ENCODE measurements at regions not wholly inside any gene's neighbourhood (a gene's known extent, or its start where the extent isn't known, plus 50 kb on each side); places are given as distances from the start of the nearest gene placed in this dataset.

GRCh38 chrX:14235004-14235403 is 205.3 kb upstream of the GEMIN8 start:
- TF ChIP-seq CTCF (IDR thresholded peaks at IDR 0.05), result no peak

- TF ChIP-seq CTCF (IDR thresholded peaks at IDR 0.05), result no peak
Observed at GRCh38 chrX:14232688-14233087, 203.0 kb upstream of the GEMIN8 start.

GRCh38 chrX:14228611-14229010 is 198.9 kb upstream of the GEMIN8 start:
- TF ChIP-seq CTCF (IDR thresholded peaks at IDR 0.05), result no peak

GRCh38 chrX:14220386-14220944 is 190.8 kb upstream of the GEMIN8 start:
- no peak for TF ChIP-seq CTCF (IDR thresholded peaks at IDR 0.05)

- no peak for TF ChIP-seq CTCF (IDR thresholded peaks at IDR 0.05)
Observed at GRCh38 chrX:14209034-14209433, 179.3 kb upstream of the GEMIN8 start.

- TF ChIP-seq CTCF (IDR thresholded peaks at IDR 0.05), result no peak
Observed at GRCh38 chrX:14194711-14195110, 165.0 kb upstream of the GEMIN8 start.

- no peak for TF ChIP-seq CTCF (IDR thresholded peaks at IDR 0.05)
Observed at GRCh38 chrX:14193547-14193946, 163.9 kb upstream of the GEMIN8 start.

- no peak for TF ChIP-seq CTCF (IDR thresholded peaks at IDR 0.05)
Observed at GRCh38 chrX:14173873-14174272, 144.2 kb upstream of the GEMIN8 start.

Measured in LNCAP (cell line).